ENCODE measurements at regions not wholly inside any gene's neighbourhood (a gene's known extent, or its start where the extent isn't known, plus 50 kb on each side); places are given as distances from the start of the nearest gene placed in this dataset.

DNA sequence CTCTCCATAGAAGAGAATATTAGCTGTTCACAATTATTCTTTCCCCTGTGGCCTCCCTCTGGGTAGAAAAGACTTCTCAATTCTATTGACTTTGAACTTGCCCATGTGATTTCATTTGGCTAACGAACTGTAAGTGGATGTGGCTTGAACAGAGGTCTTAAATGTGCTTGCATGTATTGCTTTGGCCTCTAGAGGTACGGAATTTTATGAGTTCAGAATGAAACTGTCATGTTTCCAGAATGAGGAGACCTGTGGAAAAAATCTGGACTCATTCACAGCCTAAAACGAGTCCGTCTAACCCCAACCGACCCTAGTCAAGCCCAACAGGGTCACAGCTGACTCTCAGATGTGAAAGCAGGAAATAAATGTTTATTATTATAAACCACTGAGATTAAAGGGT is 596.7 kb upstream of the UBE2E2 start:
- H3K4me3 ChIP-seq (ENCODE audit: low read depth, low read length, poor library complexity, severe bottlenecking): no peak overlapping the region
- no TSS peak for BruUV-seq (replicated peaks)
- CTCF ChIA-PET: no interaction called here
- POLR2A ChIA-PET (ENCODE audit: low non-redundant PET): no interaction called here
- DNase-seq (ENCODE audit: low spot score): no peak
- peaks cover 22% of the 10 kb centered on the region for H3K9me3 ChIP-seq (ENCODE audit: low read depth, low read length, poor library complexity, severe bottlenecking)
- intact Hi-C loops (cut with micrococcal nuclease; ENCODE audit: unreplicated experiment): no loop called here
- TF ChIP-seq, protein P1, sequence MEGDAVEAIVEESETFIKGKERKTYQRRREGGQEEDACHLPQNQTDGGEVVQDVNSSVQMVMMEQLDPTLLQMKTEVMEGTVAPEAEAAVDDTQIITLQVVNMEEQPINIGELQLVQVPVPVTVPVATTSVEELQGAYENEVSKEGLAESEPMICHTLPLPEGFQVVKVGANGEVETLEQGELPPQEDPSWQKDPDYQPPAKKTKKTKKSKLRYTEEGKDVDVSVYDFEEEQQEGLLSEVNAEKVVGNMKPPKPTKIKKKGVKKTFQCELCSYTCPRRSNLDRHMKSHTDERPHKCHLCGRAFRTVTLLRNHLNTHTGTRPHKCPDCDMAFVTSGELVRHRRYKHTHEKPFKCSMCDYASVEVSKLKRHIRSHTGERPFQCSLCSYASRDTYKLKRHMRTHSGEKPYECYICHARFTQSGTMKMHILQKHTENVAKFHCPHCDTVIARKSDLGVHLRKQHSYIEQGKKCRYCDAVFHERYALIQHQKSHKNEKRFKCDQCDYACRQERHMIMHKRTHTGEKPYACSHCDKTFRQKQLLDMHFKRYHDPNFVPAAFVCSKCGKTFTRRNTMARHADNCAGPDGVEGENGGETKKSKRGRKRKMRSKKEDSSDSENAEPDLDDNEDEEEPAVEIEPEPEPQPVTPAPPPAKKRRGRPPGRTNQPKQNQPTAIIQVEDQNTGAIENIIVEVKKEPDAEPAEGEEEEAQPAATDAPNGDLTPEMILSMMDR (conservative IDR thresholded peaks at IDR 0.05; ENCODE audit: low read depth, low read length): no peak
- TF ChIP-seq EZH2 (IDR thresholded peaks at IDR 0.05; ENCODE audit: borderline replicate concordance, low read depth, low read length, poor library complexity, severe bottlenecking): no peak
- H3K4me1 ChIP-seq (ENCODE audit: insufficient read depth, low read length, poor library complexity, severe bottlenecking): no peaks in the 10 kb centered on the region
- no peaks in the 10 kb centered on the region for H3K36me3 ChIP-seq (ENCODE audit: insufficient read depth, low read length, poor library complexity, severe bottlenecking)
- H3K27me3 ChIP-seq (replicated peaks; ENCODE audit: insufficient read depth, low read depth, low read length, poor library complexity): no peaks in the 10 kb centered on the region
- no peak overlapping the region for H3K27ac ChIP-seq (ENCODE audit: low read depth, low read length, poor library complexity, severe bottlenecking)

DNA sequence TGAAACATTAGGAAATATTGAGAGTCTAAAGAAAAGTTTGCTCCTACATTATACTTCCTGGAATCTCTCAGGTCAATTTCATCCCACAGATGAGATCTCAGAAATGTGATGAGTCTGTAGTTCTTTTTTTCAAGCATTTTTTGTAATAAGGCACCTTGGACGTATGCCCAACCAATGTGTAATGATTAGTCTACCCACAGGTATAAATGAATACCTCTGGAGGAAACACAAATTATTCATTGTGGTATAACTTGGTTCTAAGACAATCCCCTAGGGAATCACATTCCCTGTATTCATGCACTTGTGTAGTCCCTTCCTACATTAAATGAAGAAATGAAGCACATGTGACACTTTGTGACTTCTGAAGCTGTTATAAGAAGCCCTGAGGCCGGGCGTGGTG is 596.2 kb upstream of the UBE2E2 start:
- H3K36me3 ChIP-seq (ENCODE audit: insufficient read depth, low read length, poor library complexity, severe bottlenecking): no peaks in the 10 kb centered on the region

DNA sequence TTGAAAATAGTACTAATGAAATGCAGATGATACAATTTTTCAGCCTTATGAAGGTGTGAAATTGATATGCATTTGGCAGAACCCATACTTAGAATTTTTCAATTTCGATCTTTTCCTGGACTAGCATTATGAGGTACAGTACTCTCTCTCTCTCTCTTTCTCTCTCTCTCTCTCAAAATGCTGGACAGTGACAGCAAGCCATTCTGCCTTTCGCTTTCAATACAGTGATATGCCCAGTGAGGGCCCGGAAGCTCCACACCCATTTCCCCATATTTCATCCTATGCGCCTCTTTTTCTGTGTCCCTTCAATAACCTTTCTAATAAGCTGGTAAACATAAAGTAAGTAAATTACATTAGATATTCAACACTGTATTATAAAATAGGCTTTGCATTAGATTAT is 595.0 kb upstream of the UBE2E2 start:
- no TSS peak for BruUV-seq (replicated peaks)
- no peak for DNase-seq (ENCODE audit: low spot score)
- H3K27ac ChIP-seq (ENCODE audit: low read depth, low read length, poor library complexity, severe bottlenecking): no peak overlapping the region
- TF ChIP-seq EZH2 (IDR thresholded peaks at IDR 0.05; ENCODE audit: borderline replicate concordance, low read depth, low read length, poor library complexity, severe bottlenecking): no peak
- TF ChIP-seq, protein P1 (conservative IDR thresholded peaks at IDR 0.05; ENCODE audit: low read depth, low read length): no peak
- ChIA-PET POLR2A (ENCODE audit: low non-redundant PET) (no interaction called here), CTCF (no interaction called here)
- intact Hi-C loops (cut with micrococcal nuclease; ENCODE audit: unreplicated experiment): no loop called here
- H3K27me3 ChIP-seq (replicated peaks; ENCODE audit: insufficient read depth, low read depth, low read length, poor library complexity): no peaks in the 10 kb centered on the region
- no peak overlapping the region for H3K4me3 ChIP-seq (ENCODE audit: low read depth, low read length, poor library complexity, severe bottlenecking)
- H3K4me1 ChIP-seq (ENCODE audit: insufficient read depth, low read length, poor library complexity, severe bottlenecking): no peaks in the 10 kb centered on the region
- peaks cover 20% of the 10 kb centered on the region for H3K9me3 ChIP-seq (ENCODE audit: low read depth, low read length, poor library complexity, severe bottlenecking)
- H3K36me3 ChIP-seq (ENCODE audit: insufficient read depth, low read length, poor library complexity, severe bottlenecking): no peaks in the 10 kb centered on the region

More for the DNA sequence above, 596.2 kb upstream of the UBE2E2 start:
- no peak for TF ChIP-seq EZH2 (IDR thresholded peaks at IDR 0.05; ENCODE audit: borderline replicate concordance, low read depth, low read length, poor library complexity, severe bottlenecking)
- TF ChIP-seq, protein P1 (conservative IDR thresholded peaks at IDR 0.05; ENCODE audit: low read depth, low read length): no peak
- intact Hi-C loops (cut with micrococcal nuclease; ENCODE audit: unreplicated experiment): no loop called here
- Histone ChIP-seq H3K4me3 (ENCODE audit: low read depth, low read length, poor library complexity, severe bottlenecking) (no peak overlapping the region), H3K9me3 (ENCODE audit: low read depth, low read length, poor library complexity, severe bottlenecking) (peaks cover 22% of the 10 kb centered on the region), H3K27me3 (replicated peaks; ENCODE audit: insufficient read depth, low read depth, low read length, poor library complexity) (no peaks in the 10 kb centered on the region), H3K27ac (ENCODE audit: low read depth, low read length, poor library complexity, severe bottlenecking) (no peak overlapping the region), H3K4me1 (ENCODE audit: insufficient read depth, low read length, poor library complexity, severe bottlenecking) (no peaks in the 10 kb centered on the region)
- POLR2A ChIA-PET (ENCODE audit: low non-redundant PET): no interaction called here
- CTCF ChIA-PET: no interaction called here
- DNase-seq (ENCODE audit: low spot score): no peak
- BruUV-seq (replicated peaks): no TSS peak
